IPS-18a (cell line): ENCODE measurements at regions not wholly inside any gene's neighbourhood (a gene's known extent, or its start where the extent isn't known, plus 50 kb on each side); places are given as distances from the start of the nearest gene placed in this dataset.

ENCODE experiments used
- H3K27ac ChIP-seq: one replicate; pipeline ENCODE4 v1.5.1; 2013; ENCODE audit warnings: low read length
- H3K27me3 ChIP-seq: one replicate; pipeline ENCODE4 v1.6.1; 2013; ENCODE audit warnings: mild to moderate bottlenecking, low read length; ENCODE audit not compliant: control insufficient read depth, insufficient read depth
- H3K36me3 ChIP-seq: one replicate; pipeline ENCODE4 v1.6.1; 2013; ENCODE audit warnings: low read depth, low read length; ENCODE audit not compliant: control insufficient read depth
- H3K4me1 ChIP-seq: one replicate; pipeline ENCODE4 v1.6.1; 2013; ENCODE audit warnings: low read depth, low read length; ENCODE audit not compliant: control insufficient read depth
- H3K4me3 ChIP-seq: one replicate; pipeline ENCODE4 v1.5.1; 2013; ENCODE audit warnings: low read length
- H3K9ac ChIP-seq: one replicate; pipeline ENCODE4 v1.6.1; 2013; ENCODE audit warnings: mild to moderate bottlenecking, low read length, moderate library complexity
- H3K9me3 ChIP-seq: one replicate; pipeline ENCODE4 v1.6.1; 2013; ENCODE audit warnings: low read depth, low read length; ENCODE audit not compliant: control insufficient read depth

DNA sequence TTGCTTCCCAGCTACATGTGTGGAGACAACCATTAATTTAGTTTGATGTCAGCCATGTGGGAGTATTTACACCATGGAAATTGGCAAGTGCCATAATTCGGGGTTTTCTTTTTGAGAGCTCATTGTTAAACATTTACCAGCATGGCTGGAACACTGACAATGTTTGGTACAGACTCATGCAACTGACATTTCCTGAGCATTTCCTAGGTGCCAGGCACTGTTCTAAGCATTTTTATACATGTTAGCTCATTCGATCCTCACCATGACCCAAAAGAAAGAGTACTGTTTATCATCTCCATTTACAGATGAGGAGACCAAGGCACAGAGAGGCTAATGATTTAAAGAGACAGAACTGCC, 86.9 kb downstream of the FOXL1 start:
- Histone ChIP-seq H3K4me3 (no peak overlapping the region), H3K9ac (no peak overlapping the region), H3K36me3 (no peaks in the 10 kb centered on the region), H3K27ac (no peak overlapping the region), H3K27me3 (no peaks in the 10 kb centered on the region), H3K9me3 (no peaks in the 10 kb centered on the region), H3K4me1 (peaks cover 9% of the 10 kb centered on the region)

DNA sequence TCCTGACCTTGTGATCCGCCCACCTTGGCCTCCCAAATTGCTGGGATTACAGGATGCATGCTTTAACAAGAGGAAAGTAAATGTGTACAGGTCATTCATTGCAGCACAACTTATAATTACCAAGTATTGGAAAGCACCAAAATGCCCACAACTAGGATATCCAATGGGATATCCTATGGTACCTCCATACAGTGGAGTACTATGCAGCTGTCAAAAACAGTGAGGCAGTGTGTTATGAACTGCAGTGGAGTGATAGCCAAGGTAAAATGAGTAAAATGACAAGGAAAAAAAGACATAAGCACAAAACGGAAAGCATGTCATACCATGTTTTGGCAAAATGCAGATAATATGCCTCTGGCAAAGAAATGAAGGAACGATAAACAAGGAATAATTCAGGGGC, 87.6 kb downstream of the FOXL1 start:
- H3K9me3 ChIP-seq = no peaks in the 10 kb centered on the region
- no peak overlapping the region for H3K9ac ChIP-seq
- no peaks in the 10 kb centered on the region for H3K27me3 ChIP-seq
- H3K36me3 ChIP-seq = no peaks in the 10 kb centered on the region
- H3K27ac ChIP-seq = no peak overlapping the region
- H3K4me3 ChIP-seq = no peak overlapping the region
- H3K4me1 ChIP-seq = peaks cover 9% of the 10 kb centered on the region

DNA sequence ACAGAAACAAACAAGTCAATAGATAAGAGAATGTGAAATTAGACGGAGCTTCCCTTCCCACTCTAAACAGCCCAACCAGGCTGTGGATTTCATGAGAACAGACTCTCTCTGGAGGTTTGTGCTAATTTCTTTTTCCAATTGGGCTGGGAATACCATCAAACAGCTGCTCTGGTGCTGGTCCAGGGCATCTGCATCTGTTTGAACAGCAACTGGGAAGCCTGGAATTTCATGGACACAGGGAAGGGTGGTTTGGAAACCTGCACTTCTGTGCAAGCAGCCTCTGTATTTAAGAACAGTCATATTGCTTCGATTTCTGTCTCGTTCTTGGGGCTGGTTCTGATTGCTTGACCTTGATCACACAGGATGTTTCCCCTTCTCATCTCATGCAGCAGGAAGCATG, 88.7 kb downstream of the FOXL1 start:
- no peak overlapping the region for H3K9ac ChIP-seq
- H3K27me3 ChIP-seq = no peaks in the 10 kb centered on the region
- no peaks in the 10 kb centered on the region for H3K9me3 ChIP-seq
- no peak overlapping the region for H3K4me3 ChIP-seq
- no peaks in the 10 kb centered on the region for H3K36me3 ChIP-seq
- no peak overlapping the region for H3K27ac ChIP-seq
- H3K4me1 ChIP-seq = peaks cover 9% of the 10 kb centered on the region

DNA sequence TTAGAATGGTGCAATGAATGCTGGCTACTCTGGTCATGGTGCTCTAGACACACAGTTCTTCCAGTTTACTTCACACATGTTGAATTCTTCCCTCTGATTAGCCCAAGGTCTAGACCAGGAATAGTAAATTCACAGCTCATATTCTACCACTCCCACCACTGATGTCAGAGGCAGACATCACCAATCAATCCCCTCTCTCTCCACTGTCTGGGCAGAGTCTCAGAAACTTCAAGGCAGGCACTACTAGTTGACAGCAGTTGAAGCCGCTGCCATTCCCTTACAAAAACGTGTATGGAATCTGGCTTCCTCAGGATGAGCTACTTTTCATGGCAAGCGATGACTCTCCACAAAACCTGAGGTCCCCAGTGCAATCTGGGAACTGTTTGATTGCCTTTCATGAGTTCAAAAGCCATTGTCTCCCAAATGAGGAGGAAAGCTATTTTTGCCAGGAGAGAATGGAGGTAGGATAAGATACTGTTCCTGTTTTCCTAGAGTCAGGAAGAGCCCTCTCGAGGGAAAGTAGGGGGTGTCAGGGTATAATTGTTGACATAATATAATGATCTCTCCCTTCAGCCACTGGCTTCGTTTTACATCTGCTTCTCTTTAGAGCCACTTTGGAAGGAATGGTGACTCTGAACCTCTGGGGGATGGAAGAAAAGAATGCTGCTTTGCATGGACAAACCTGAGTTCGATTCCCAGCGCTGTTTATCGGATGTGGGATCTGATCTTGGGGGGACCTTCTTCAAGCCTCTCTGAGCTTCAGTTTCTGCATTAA, 90.0 kb downstream of the FOXL1 start:
- Histone ChIP-seq H3K4me1 (peaks cover 9% of the 10 kb centered on the region), H3K4me3 (no peak overlapping the region), H3K36me3 (no peaks in the 10 kb centered on the region), H3K9ac (no peak overlapping the region), H3K27me3 (no peaks in the 10 kb centered on the region), H3K9me3 (no peaks in the 10 kb centered on the region), H3K27ac (no peak overlapping the region)

DNA sequence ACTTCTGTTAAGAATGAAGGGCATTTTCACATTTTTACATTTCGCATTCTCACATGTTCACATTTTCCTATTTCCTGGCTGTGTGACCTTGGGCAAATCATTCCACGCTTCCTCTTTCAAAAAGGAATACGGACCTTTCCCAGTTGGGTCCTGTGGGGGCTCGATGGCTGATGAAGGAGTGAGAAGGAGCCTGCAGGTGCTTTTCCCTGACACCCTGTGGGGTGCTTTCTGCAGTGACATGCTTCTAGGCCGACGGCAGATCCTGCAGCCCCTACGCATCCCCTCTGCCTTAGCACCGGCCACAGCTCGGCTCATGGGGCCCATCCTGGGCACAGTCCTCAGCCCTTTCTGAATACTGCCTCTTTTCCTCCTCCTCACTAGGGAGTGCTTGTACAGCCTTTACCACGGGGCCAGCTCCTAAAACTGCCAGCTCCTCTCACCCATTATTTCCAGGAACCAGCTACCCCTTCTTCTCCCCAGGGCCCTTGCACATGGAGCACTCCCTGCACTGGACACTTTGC, 91.0 kb downstream of the FOXL1 start:
- Histone ChIP-seq H3K4me1 (peaks cover 9% of the 10 kb centered on the region), H3K9me3 (no peaks in the 10 kb centered on the region), H3K36me3 (no peaks in the 10 kb centered on the region), H3K4me3 (no peak overlapping the region), H3K9ac (no peak overlapping the region), H3K27ac (no peak overlapping the region), H3K27me3 (no peaks in the 10 kb centered on the region)

DNA sequence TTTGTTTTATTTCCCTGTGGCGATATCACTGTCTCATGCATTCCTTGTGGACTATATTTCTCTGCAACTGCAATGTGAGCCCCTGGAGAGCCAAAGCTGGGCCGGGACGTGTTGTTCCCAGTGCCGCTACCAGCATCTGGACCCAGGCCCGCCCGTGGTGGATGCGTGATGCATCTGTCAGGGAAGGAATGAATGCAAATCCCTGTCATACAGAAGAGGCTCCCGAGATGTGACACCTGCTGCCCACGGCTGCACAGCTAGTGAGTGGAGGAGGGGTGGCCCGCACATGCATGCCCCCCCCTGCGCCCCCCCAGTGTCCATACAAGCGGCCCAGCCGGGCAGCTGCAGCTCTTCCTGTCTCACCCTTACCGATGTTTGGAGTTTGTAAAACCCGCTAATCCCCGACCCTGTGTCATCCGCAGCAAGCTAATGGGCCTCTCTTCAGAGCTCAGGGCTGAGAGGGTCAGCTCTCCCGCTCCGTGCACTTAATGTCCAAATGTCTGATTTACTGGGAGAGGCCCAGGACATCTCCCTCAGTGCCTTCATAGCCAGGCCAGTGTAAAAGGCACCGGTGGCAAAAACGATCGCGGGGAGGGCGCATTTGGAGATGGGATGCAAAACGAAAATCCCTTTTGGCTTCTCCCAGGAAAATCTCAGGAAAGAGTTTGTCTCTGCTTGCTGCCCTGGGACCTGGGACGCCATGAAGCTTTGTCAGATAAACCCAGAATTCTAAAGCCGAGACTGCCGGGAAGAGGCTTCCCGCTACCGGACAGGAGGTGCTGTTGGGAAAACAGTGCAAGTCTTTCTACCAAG, 91.8 kb downstream of the FOXL1 start:
- H3K27me3 ChIP-seq = no peaks in the 10 kb centered on the region

DNA sequence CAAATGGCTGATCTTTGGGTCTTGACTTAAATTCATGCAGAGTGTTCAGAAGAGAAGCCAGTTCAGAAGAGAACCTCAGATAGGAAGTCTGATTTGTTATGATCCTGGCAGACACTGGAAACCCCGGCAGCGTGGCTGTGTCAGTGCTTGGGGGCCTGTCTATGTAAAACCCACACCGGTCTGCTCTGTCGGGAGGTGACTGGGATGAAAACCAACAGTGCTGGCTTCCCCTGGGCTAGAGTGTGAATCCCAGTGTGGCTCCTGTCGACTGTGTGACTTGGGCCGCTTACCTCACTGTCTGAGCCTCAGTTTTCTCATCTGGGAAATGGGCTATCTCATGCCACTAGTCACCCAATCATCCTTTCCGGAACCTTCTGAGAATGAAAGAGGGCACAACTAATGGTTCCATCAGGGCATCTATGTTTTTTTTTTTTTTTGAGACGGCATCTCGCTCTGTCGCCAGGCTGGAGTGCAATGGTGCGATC, 92.4 kb downstream of the FOXL1 start:
- Histone ChIP-seq H3K27ac (no peak overlapping the region), H3K4me1 (peaks cover 9% of the 10 kb centered on the region), H3K9me3 (no peaks in the 10 kb centered on the region), H3K9ac (no peak overlapping the region), H3K27me3 (no peaks in the 10 kb centered on the region), H3K4me3 (no peak overlapping the region), H3K36me3 (no peaks in the 10 kb centered on the region)

More for the DNA sequence above, 91.8 kb downstream of the FOXL1 start:
- Histone ChIP-seq H3K4me1 (peaks cover 9% of the 10 kb centered on the region), H3K9ac (no peak overlapping the region), H3K36me3 (no peaks in the 10 kb centered on the region), H3K9me3 (no peaks in the 10 kb centered on the region), H3K4me3 (no peak overlapping the region), H3K27ac (no peak overlapping the region)

DNA sequence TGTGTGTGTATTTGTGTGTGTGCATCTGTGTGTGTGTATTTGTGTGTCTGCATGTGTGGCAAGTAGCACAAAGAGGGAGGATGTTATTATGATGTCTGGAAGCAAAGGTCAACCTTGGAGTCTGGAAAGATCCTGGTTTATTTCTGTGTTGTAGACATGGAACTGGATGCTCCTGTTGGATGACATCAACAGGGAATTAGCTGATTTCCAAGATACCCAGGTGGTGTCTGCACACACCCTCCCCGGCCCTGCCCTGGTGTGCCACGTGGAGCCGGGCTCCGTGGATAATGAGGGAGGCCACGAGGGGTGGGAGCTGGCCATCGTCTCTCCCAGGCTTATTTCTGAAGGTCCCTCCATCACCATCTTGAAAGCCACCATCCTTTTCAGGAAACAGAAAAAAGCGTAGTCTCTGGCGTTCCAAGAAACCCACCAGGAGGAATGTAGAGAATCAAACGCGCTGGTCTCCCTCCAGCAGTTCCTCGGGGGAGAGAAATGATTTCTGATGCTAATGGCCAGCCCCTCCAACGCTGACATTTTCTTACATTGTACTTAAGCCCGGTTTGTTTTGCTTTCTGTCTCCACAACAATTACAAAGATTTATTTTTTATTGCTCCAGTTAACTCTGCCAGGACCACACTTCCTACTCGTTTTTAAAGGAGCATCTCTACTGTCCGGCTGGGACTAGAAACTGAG, 93.3 kb downstream of the FOXL1 start:
- Histone ChIP-seq H3K36me3 (no peaks in the 10 kb centered on the region), H3K27ac (no peak overlapping the region), H3K4me1 (peaks cover 9% of the 10 kb centered on the region), H3K9me3 (no peaks in the 10 kb centered on the region), H3K9ac (no peak overlapping the region), H3K4me3 (no peak overlapping the region), H3K27me3 (no peaks in the 10 kb centered on the region)

DNA sequence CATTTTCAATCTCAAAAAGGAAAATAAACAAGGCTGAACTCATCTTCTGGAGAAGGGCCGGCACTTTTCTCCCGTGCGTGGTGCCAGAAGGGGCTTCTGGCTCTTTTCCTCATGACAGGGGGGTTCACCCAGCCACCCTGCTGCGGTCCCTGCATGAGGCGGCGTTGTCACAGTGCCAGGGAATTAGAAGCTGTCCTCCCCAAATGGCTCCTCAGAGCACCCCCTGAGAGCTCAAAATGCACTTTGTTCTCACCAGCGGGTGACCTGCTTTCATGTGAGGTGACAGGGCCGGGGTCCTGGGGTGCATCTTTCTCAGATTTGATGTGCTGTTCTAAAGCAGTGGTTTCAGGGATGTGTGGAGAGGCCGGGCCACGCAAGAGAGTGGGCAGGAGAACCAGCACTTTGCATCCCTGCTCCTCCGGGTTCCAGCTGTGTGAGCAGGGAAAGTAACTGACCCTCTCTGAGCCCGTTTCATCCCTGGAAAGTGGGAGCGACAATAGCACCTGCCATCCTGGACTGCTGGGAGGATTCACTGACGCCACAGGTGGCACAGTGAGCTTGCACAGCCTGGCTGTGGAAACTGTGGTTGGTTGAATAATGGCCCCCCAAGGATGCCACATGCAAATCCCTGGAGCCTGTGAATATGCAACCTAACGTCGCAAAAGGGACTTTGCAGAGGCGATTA, 94.0 kb downstream of the FOXL1 start:
- Histone ChIP-seq H3K9ac (no peak overlapping the region), H3K27ac (no peak overlapping the region), H3K9me3 (no peaks in the 10 kb centered on the region), H3K27me3 (no peaks in the 10 kb centered on the region), H3K4me3 (no peak overlapping the region), H3K36me3 (no peaks in the 10 kb centered on the region), H3K4me1 (peaks cover 9% of the 10 kb centered on the region)

DNA sequence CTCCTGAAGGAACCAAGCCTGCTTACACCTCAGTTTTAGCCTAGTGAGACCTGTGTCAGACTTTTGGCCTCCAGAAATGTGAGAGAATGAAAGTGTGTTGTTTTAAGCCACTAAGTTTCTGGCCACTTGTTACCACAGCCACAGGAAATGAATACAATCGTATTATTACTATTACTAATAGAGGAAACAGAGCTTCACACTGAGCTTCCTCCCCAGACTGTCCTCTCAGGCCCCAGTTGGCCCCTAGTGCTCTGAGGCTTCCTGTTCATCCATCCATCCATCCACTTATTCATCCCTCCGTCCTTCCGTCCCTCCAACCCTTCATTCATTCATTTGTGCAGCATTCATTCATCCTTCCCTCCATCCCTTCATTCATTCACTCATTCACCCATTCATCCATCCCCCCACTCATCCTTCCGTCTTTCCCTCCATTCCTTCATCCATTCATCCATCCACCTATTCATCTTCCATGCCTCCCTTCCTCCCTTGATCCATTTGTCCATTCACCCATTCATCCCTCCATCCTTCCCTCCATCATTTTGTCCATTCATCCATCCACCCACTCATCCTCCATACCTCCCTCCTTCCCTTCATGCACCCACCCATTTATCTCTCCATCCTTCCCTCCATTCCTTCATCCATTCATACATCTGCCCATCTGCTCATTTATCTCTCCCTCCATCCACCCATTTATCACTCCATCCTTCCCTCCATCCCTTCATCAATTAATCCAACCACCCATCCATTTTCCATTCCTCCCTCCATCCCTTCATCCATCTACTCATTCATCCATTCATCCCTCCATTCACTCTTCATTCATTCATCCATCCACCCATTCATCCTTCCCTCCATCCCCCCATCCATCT, 95.0 kb downstream of the FOXL1 start:
- Histone ChIP-seq H3K4me1 (peaks cover 8% of the 10 kb centered on the region), H3K27ac (no peak overlapping the region), H3K4me3 (no peak overlapping the region), H3K9ac (no peak overlapping the region), H3K36me3 (no peaks in the 10 kb centered on the region), H3K9me3 (no peaks in the 10 kb centered on the region), H3K27me3 (no peaks in the 10 kb centered on the region)
